GM19324 (cell line): ENCODE measurements at regions not wholly inside any gene's neighbourhood (a gene's known extent, or its start where the extent isn't known, plus 50 kb on each side); places are given as distances from the start of the nearest gene placed in this dataset.
"Not testable (repeated sequence)": the region's sequence is repeated elsewhere in the genome, so short reads cannot be mapped to it uniquely, and the experiment has no call there.

Source experiments
- ATAC-seq: cut with Tn5 transposase; IDR thresholded peaks from one replicate; pipeline ENCODE4 v1.9.1; 2021; ENCODE audit warnings: mild to moderate bottlenecking, moderate library complexity; ENCODE audit not compliant: unreplicated experiment, low FRiP score

- no peak for ATAC-seq
Measured at GRCh38 chr11:97461044-97461880, 1071.4 kb downstream of the JRKL start.

GRCh38 chr11:97461934-97462333 lies 1072.1 kb downstream of the JRKL start:
- no peak for ATAC-seq

- no peak for ATAC-seq
Measured at GRCh38 chr11:97463891-97464290, 1074.1 kb downstream of the JRKL start.

- ATAC-seq = no peak
Measured at GRCh38 chr11:97471480-97471879, 1081.7 kb downstream of the JRKL start.

GRCh38 chr11:97487387-97487786 lies 1097.6 kb downstream of the JRKL start:
- no peak for ATAC-seq

- no peak for ATAC-seq
Measured at GRCh38 chr11:97498891-97499290, 1109.1 kb downstream of the JRKL start.

- ATAC-seq = no peak
Measured at GRCh38 chr11:97502201-97502600, 1112.4 kb downstream of the JRKL start.

GRCh38 chr11:97506076-97506759 lies 1116.4 kb downstream of the JRKL start:
- ATAC-seq = no peak

GRCh38 chr11:97514446-97514845 lies 1124.6 kb downstream of the JRKL start:
- ATAC-seq = no peak

GRCh38 chr11:97516688-97517087 lies 1126.9 kb downstream of the JRKL start:
- ATAC-seq = no peak

- no peak for ATAC-seq
Measured at GRCh38 chr11:97525273-97525672, 1135.5 kb downstream of the JRKL start.

- ATAC-seq = no peak
Measured at GRCh38 chr11:97537407-97538150, 1147.8 kb downstream of the JRKL start.

GRCh38 chr11:97544431-97544830 lies 1154.6 kb downstream of the JRKL start:
- no peak for ATAC-seq

- no peak for ATAC-seq
Measured at GRCh38 chr11:97548280-97548679, 1158.5 kb downstream of the JRKL start.

GRCh38 chr11:97557399-97557798 lies 1167.6 kb downstream of the JRKL start:
- ATAC-seq = no peak

GRCh38 chr11:97567801-97568200 lies 1178.0 kb downstream of the JRKL start:
- ATAC-seq = no peak

- no peak for ATAC-seq
Measured at GRCh38 chr11:97570636-97571035, 1180.8 kb downstream of the JRKL start.

GRCh38 chr11:97573771-97574170 lies 1184.0 kb downstream of the JRKL start:
- not testable (repeated sequence) for ATAC-seq

- no peak for ATAC-seq
Measured at GRCh38 chr11:97574976-97575665, 1185.3 kb downstream of the JRKL start.

GRCh38 chr11:97607291-97608000 lies 1217.6 kb downstream of the JRKL start:
- ATAC-seq = no peak
